HG03439 (cell line): ENCODE measurements at regions not wholly inside any gene's neighbourhood (a gene's known extent, or its start where the extent isn't known, plus 50 kb on each side); places are given as distances from the start of the nearest gene placed in this dataset.

Experiments
- ATAC-seq: cut with Tn5 transposase; IDR thresholded peaks from one replicate; pipeline ENCODE4 v1.9.1; 2021; ENCODE audit warnings: mild to moderate bottlenecking, moderate library complexity; ENCODE audit not compliant: unreplicated experiment

GRCh38 chr13:79090552-79091124 is 315.4 kb downstream of the RBM26 start:
- no peak for ATAC-seq

DNA sequence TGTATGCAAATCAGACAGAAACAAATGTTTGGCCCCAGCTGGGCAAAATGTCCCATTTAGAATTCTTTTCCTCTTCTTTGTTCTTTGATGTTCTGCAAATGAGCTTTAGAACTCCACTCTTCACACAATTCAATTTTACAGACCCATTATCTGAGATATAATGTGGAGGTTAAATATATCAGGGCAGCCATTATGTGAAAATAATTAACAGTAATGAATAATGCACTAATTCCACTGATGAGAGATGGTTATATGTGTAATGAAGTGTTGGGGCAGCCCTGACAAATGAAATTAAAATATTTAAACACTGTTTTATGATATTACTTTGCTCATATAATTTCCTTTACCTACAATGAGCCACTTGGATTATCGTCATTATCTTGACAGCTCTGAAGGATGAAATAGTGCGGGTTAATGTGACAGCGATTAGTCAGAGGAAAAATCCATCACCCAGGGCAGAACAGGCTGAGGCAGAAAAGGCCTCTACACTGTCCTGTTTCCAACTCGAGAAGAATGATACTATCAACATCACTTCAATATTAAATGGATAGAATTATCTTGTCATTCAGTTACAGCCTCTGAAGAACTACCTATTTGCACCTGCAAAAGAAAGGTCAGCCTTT is 321.1 kb downstream of the RBM26 start:
- no peak for ATAC-seq

DNA sequence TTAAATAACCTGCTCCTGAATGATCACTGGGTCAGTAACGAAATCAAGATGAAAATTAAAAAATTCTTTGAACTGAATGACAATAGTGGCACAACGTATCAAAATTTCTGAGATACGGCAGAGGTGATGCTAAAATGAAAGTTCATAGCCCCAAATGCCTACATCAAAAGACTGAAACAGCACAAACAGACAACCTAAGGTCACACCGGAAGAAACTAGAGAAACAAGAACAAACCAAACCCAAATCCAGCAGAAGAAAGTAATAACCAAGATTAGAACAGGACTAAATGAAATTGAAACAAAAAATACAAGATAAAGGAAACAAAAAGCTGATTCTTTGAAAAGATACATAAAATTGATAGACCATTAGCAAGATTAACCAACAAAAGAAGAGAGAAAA is 324.1 kb downstream of the RBM26 start:
- ATAC-seq, result no peak

DNA sequence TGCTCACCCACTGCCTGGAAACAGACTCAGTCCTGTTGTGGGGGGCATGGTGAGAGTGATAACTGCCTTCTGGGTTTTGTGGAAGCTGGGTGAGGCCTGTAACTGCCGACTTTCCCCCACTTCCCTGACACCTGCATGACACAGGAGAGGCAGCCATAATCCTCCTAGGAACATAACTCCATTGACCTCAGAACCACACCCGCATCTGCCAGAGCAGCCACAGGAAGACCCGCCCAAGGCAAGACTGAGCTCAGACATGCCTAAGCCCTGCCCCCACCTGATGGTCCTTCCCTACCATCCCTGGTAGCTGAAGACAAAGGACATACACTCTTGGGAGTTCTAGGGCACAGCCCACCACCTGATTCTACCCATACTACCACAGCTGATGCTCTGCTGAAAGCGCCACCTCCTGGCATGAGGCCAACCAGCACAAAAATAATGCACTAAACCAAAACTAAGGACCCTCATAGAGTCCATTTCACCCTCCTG is 326.7 kb downstream of the RBM26 start:
- ATAC-seq, result no peak

DNA sequence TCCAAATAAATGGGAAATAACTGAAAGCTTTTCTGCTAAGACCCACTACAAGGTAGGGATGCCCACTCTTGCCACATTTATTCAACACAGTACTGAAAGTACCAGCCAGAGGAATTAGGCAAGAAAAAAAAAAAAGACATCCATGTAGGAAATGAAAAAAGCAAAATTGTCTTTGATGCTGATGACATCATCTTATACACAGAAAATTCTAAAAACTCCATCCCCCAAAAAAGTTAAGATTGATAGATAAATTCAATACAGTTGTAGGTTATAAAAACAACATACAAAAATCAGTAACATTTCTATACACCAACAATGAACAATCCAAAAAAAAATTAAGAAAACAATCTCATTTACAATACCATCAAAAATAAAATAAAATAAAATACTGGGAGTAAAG is 330.4 kb downstream of the RBM26 start:
- ATAC-seq, result no peak

DNA sequence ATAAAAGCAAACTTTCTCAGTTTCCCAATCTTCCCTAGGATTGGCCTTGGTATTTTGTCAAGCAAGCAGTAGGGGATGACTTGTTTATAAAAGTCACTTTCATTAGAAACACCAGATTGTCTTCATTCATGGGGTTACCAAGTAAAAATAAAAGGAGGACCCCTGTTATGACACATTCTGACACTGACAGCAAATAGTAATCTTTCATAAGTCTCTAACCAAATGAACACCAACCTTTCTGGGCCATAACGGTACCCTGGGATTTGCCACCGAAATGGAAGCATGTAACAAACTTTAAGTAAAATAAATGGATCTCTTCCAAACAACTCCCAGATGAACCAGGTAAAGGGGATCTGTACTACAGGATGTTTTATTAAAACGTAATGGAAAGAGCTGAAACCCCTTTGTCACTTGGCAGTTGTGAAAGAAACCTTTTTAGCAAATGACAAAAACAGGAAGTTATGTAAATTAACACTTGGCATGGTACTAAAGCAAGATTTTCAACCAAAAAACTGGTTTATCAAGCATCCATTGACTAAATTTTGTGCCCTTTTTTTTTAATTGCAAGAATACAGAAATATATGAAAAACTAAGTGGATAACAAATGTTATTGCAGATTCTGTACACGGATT is 335.6 kb downstream of the RBM26 start:
- peak; percentile 57 for ATAC-seq

DNA sequence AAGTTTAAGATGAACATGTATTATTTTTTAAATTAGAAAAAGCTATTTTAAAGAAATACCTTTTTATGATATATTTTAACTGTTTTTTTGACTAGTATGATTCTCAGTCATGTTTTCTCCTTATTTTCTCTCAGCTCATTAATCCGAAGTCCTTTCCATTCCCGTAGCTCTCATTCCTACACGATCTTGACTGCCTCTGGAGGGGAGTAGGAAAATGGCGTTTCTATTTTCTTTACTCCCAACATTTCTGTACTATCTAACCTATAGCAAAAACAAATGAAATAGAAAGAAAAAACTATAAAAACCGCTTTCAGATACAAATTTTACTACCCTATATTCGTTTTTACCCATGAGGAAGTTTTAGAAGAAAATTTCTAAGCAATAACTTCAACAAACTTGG is 343.8 kb downstream of the RBM26 start:
- no peak for ATAC-seq

DNA sequence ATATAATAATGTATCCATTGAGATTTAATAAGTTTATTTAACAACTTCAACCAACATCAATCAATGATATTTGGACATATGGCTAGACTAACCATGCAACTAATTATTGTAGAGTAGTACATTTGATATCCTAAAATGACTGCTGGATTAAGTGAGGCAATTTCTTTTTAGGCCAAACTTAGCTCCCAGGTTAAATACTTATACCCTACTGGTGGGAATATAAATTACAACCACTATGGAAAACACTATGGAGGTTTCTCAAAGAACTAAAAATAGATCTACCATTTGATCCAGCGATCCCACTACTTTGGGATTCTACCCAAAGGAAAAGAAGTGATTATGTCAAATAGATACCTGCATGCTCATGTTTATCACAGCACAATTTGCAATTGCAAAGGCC is 345.8 kb downstream of the RBM26 start:
- ATAC-seq, result no peak

DNA sequence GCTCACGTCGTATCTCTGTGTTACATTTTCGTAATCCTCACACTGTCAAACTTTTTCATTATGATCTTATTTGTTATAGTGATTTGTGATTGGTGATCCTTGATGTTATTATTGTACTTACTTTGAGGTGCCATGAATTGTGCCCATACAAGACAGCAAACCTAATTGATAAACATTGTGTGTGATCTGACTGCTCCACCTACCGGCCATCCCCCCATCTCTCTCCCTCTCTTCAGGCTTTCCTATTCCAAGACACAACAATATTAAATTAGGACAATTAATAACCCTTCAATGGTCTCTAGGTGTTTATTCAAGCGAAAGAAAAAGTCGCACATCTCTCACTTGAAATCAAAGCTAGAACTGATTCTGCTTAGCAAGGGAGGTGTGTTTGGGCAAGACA is 349.3 kb downstream of the RBM26 start:
- ATAC-seq, result no peak

DNA sequence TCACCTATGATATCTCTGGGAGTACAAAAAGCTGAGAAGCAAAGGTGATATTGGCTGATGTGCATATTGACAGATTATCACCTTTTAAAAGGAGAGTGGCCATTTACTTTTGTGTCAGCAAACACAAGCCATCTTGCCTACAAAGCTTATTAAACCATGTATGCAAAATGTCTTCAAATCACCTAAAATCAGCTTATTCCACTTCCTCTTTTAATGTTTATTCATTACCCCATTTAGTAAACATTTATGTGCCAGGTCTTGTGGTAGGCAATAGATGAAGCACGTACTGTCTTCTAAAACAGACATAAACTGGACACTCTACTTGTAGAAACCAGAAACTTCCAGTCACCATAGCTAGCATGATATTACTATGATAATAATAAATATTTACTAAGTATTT is 354.6 kb downstream of the RBM26 start:
- ATAC-seq, result no peak

DNA sequence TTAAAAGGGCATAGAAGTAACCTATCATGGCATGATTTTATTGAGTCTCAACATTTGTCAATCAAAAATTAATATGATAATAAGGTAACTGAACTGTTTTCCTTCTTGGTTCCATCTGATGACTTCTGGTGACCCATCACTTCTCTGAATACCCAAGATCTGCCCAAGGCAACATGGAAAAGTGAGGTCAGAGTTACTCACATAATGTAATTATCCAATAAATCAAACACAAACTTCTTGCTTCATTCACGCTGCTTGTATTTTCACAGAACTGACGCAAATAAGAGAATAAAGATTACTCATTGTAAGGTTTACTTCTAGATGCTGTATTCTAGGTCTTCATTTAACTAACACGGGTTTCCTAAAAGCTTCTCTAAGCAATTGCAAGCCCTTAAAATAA is 361.6 kb downstream of the RBM26 start:
- no peak for ATAC-seq

GRCh38 chr13:79043208-79043607 is 362.8 kb downstream of the RBM26 start:
- no peak for ATAC-seq

DNA sequence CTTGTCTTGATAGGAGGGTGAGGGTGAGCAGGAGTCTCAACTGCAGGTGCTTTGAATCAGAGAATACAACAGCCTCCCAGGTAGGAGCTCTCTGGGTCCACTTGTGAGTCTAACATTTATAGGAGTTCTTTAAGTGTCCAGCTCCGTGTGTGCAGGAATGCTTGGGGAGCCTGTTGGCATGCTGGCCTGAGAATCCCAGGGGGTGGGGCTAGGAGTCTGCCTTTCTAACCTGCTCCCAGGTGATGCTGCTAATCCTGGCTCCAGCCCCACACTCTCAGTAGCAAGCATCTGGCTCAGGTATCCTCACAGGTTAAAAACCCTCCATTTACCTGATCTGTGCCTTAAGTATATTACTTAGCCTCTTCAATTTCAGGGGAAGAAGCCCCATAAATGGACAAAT is 368.9 kb downstream of the RBM26 start:
- ATAC-seq, result no peak

DNA sequence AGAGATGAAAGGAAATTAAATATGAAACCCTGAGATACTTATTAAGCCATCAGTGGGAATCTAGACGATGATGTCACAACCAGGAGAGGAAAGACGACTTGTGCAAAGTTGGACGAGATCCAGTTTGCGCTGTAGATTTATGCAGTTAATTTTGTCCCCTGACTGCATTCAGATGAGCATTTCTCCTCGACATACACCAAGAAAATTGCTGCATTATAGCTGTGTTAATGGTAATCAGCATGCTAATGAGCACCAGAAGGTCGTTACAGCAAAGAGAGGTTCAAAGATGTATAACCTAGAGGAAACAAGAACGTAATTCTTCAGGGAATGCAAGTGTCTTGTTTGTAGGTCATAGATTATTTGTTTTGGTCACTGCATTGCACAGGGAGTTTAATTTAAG is 371.7 kb downstream of the RBM26 start:
- no peak for ATAC-seq

DNA sequence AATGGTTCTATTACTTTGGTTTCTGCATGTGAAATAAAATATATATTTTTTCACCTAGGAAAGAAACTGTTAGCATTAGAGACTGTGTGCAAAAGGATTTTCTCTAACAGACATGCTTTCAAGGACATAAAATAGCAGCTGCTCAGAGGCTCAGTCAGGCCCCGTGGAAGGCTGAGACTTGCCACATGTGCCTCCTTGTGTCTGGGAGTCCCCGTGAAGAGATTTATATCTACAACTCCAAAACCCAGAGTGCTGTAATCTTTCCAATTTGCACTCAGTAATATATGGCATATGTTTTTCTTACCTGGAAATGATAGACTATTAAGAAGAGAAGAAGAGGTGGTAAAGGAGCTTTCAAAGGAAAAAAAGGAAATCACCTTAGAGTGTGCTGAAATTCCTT is 371.6 kb upstream of the OBI1 start:
- ATAC-seq, result no peak

- ATAC-seq, result no peak
These were observed 359.2 kb upstream of the OBI1 start for GRCh38 chr13:79018166-79018565.

GRCh38 chr13:79011179-79011578 is 352.2 kb upstream of the OBI1 start:
- no peak for ATAC-seq

- peak; percentile 51 for ATAC-seq
These were observed 345.3 kb upstream of the OBI1 start for GRCh38 chr13:79003989-79004898.

DNA sequence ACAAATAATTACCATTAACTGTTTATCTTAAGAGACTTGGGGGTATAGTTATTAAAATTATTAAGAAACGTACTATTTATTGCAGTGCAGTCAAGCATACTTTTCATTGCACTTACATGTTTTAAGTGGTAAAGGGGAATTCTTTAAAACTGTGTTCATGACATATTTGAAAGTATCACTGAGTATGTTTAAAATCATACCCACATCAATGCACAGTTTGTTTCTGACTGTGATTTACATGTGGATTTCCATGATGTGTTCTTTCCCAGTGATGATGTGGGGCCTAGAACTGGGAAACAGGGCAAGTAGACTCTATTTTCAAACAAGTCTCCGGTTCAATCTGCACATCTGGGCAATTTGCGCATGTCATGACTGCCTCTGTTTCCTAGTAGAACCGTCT is 340.5 kb upstream of the OBI1 start:
- no peak for ATAC-seq

- no peak for ATAC-seq
These were observed 339.8 kb upstream of the OBI1 start for GRCh38 chr13:78998630-78999315.
